ENCODE measurements at regions not wholly inside any gene's neighbourhood (a gene's known extent, or its start where the extent isn't known, plus 50 kb on each side); places are given as distances from the start of the nearest gene placed in this dataset.

DNA sequence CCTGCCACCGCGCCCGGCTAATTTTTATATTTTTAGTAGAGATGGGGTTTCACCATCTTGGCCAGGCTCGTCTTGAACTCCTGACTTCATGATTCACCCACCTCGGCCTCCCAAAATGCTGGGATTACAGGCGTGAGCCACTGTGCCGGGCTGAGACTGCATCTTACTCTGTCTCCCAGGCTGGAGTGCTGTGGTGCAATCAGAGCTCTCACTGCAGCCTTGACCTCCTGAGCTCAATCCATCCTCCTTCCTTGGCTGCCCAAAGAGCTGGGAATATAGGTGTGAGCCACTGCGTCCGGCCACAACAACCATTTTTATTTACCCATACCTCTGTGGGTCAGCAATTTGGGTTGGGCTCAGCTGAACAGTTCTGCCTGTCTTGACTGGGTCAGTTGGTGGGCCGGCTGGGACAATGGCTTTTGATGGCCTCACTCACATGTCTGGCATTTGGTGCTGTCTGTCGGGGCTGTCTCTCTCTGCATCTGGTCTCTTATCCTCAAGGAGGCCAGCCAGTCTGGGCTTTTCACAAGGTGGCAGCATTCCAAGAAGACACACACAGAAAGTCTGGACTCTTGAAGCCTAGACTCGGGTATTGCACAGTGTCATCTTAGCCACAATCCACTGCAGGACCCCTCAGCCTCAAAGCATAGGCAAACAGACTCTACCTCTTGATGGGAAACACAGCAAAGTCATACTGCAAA is 116.8 kb upstream of the GATA6 start (continued):
- TF ChIP-seq, protein P1, sequence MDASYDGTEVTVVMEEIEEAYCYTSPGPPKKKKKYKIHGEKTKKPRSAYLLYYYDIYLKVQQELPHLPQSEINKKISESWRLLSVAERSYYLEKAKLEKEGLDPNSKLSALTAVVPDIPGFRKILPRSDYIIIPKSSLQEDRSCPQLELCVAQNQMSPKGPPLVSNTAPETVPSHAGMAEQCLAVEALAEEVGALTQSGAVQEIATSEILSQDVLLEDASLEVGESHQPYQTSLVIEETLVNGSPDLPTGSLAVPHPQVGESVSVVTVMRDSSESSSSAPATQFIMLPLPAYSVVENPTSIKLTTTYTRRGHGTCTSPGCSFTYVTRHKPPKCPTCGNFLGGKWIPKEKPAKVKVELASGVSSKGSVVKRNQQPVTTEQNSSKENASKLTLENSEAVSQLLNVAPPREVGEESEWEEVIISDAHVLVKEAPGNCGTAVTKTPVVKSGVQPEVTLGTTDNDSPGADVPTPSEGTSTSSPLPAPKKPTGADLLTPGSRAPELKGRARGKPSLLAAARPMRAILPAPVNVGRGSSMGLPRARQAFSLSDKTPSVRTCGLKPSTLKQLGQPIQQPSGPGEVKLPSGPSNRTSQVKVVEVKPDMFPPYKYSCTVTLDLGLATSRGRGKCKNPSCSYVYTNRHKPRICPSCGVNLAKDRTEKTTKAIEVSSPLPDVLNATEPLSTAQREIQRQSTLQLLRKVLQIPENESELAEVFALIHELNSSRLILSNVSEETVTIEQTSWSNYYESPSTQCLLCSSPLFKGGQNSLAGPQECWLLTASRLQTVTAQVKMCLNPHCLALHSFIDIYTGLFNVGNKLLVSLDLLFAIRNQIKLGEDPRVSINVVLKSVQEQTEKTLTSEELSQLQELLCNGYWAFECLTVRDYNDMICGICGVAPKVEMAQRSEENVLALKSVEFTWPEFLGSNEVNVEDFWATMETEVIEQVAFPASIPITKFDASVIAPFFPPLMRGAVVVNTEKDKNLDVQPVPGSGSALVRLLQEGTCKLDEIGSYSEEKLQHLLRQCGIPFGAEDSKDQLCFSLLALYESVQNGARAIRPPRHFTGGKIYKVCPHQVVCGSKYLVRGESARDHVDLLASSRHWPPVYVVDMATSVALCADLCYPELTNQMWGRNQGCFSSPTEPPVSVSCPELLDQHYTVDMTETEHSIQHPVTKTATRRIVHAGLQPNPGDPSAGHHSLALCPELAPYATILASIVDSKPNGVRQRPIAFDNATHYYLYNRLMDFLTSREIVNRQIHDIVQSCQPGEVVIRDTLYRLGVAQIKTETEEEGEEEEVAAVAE (CRISPR knock-in tag; IDR thresholded peaks at IDR 0.05; ENCODE audit: borderline replicate concordance): no peak
- TF ChIP-seq, protein P2, sequence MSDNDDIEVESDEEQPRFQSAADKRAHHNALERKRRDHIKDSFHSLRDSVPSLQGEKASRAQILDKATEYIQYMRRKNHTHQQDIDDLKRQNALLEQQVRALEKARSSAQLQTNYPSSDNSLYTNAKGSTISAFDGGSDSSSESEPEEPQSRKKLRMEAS (IDR thresholded peaks at IDR 0.05): no peak
- TF ChIP-seq ZNF75D (CRISPR knock-in tag; IDR thresholded peaks at IDR 0.05; ENCODE audit: borderline replicate concordance): no peak
- TF ChIP-seq, protein P3, sequence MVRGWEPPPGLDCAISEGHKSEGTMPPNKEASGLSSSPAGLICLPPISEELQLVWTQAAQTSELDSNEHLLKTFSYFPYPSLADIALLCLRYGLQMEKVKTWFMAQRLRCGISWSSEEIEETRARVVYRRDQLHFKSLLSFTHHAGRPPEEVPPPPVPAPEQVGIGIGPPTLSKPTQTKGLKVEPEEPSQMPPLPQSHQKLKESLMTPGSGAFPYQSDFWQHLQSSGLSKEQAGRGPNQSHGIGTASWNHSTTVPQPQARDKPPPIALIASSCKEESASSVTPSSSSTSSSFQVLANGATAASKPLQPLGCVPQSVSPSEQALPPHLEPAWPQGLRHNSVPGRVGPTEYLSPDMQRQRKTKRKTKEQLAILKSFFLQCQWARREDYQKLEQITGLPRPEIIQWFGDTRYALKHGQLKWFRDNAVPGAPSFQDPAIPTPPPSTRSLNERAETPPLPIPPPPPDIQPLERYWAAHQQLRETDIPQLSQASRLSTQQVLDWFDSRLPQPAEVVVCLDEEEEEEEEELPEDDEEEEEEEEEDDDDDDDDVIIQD (CRISPR knock-in tag; IDR thresholded peaks at IDR 0.05; ENCODE audit: low read depth): no peak
- TF ChIP-seq, protein P4, sequence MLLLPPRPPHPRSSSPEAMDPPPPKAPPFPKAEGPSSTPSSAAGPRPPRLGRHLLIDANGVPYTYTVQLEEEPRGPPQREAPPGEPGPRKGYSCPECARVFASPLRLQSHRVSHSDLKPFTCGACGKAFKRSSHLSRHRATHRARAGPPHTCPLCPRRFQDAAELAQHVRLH (CRISPR knock-in tag; IDR thresholded peaks at IDR 0.05; ENCODE audit: borderline replicate concordance, low read depth): no peak
- TF ChIP-seq HMG20B (CRISPR knock-in tag; conservative IDR thresholded peaks at IDR 0.05): no peak
- TF ChIP-seq, protein P5, sequence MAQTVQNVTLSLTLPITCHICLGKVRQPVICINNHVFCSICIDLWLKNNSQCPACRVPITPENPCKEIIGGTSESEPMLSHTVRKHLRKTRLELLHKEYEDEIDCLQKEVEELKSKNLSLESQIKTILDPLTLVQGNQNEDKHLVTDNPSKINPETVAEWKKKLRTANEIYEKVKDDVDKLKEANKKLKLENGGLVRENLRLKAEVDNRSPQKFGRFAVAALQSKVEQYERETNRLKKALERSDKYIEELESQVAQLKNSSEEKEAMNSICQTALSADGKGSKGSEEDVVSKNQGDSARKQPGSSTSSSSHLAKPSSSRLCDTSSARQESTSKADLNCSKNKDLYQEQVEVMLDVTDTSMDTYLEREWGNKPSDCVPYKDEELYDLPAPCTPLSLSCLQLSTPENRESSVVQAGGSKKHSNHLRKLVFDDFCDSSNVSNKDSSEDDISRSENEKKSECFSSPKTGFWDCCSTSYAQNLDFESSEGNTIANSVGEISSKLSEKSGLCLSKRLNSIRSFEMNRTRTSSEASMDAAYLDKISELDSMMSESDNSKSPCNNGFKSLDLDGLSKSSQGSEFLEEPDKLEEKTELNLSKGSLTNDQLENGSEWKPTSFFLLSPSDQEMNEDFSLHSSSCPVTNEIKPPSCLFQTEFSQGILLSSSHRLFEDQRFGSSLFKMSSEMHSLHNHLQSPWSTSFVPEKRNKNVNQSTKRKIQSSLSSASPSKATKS (CRISPR knock-in tag; IDR thresholded peaks at IDR 0.05): no peak
- no peak for TF ChIP-seq IRX3 (CRISPR knock-in tag; IDR thresholded peaks at IDR 0.05; ENCODE audit: borderline replicate concordance, low read depth)
- no peak for TF ChIP-seq ZNF10 (CRISPR knock-in tag; IDR thresholded peaks at IDR 0.05; ENCODE audit: borderline replicate concordance, low read depth)
- TF ChIP-seq, protein P6, sequence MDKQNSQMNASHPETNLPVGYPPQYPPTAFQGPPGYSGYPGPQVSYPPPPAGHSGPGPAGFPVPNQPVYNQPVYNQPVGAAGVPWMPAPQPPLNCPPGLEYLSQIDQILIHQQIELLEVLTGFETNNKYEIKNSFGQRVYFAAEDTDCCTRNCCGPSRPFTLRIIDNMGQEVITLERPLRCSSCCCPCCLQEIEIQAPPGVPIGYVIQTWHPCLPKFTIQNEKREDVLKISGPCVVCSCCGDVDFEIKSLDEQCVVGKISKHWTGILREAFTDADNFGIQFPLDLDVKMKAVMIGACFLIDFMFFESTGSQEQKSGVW (CRISPR knock-in tag; IDR thresholded peaks at IDR 0.05; ENCODE audit: borderline replicate concordance): no peak
- TF ChIP-seq ZNF781 (CRISPR knock-in tag; IDR thresholded peaks at IDR 0.05; ENCODE audit: borderline replicate concordance, not compliant biosample characterization): no peak
- TF ChIP-seq SALL1 (CRISPR knock-in tag; IDR thresholded peaks at IDR 0.05): 0 out of 2 replicates have a peak, but pooled peaks have one; percentile 33
- TF ChIP-seq, protein P7, sequence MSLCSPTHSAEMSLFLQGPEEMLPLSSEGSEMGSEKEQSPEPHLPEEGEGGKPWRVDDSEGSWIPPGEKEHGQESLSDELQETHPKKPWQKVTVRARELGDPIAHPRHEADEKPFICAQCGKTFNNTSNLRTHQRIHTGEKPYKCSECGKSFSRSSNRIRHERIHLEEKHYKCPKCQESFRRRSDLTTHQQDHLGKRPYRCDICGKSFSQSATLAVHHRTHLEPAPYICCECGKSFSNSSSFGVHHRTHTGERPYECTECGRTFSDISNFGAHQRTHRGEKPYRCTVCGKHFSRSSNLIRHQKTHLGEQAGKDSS (CRISPR knock-in tag; IDR thresholded peaks at IDR 0.05; ENCODE audit: borderline replicate concordance, low read depth): no peak
- peak; percentile 37; the same call in 1 of the 2 replicates for TF ChIP-seq HNF4A (CRISPR knock-in tag; IDR thresholded peaks at IDR 0.05)
- TF ChIP-seq, protein P8, sequence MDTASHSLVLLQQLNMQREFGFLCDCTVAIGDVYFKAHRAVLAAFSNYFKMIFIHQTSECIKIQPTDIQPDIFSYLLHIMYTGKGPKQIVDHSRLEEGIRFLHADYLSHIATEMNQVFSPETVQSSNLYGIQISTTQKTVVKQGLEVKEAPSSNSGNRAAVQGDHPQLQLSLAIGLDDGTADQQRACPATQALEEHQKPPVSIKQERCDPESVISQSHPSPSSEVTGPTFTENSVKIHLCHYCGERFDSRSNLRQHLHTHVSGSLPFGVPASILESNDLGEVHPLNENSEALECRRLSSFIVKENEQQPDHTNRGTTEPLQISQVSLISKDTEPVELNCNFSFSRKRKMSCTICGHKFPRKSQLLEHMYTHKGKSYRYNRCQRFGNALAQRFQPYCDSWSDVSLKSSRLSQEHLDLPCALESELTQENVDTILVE (CRISPR knock-in tag; IDR thresholded peaks at IDR 0.05): no peak
- TF ChIP-seq MIER2 (CRISPR knock-in tag; IDR thresholded peaks at IDR 0.05): no peak
- TF ChIP-seq PAWR (CRISPR knock-in tag; IDR thresholded peaks at IDR 0.05; ENCODE audit: borderline replicate concordance): no peak
